ENCODE measurements at regions not wholly inside any gene's neighbourhood (a gene's known extent, or its start where the extent isn't known, plus 50 kb on each side); places are given as distances from the start of the nearest gene placed in this dataset.

DNA sequence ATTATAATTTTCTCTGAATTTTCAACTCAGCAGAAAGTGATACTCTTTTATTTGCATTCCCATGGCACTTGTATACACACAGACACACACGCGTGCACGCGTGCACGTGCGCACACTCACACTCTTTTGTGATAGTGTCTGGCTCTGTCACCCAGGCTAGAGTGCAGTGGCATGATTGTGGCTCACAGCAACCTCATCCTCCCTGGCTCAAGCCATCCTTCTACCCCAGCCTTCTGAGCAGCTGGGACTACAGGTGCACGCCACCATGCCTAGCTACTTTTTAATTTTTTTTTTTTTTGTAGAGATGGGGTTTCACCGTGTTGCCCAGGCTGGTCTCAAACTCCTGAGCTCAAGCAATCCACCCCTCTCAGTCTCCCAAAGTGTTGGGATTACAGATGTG lies 123.2 kb downstream of the MC4R start:
- Histone ChIP-seq H4K20me1 (ENCODE audit: insufficient read depth, low read length) (no peaks in the 10 kb centered on the region), H3K36me3 (ENCODE audit: insufficient read depth, low read length) (no peaks in the 10 kb centered on the region; the same call in 1 of the 2 replicates), H2AFZ (ENCODE audit: low read length) (peak overlapping the region; percentile 19; the same call in 1 of the 2 replicates), H3K27ac (ENCODE audit: low read depth, low read length, poor library complexity, severe bottlenecking) (peak overlapping the region; percentile 94), H3K9me2 (ENCODE audit: insufficient read depth, low read length) (no peaks in the 10 kb centered on the region), H3K9me3 (ENCODE audit: low read length) (no peaks in the 10 kb centered on the region), H3K4me3 (ENCODE audit: low read depth, low read length, poor library complexity, severe bottlenecking) (peak overlapping the region; percentile 19), H3K4me2 (ENCODE audit: low read length) (peak overlapping the region; percentile 75), H3K79me2 (ENCODE audit: insufficient read depth, low read depth, low read length) (no peaks in the 10 kb centered on the region), H3K4me1 (ENCODE audit: insufficient read depth, low read length, poor library complexity, severe bottlenecking) (peaks cover 50% of the 10 kb centered on the region)
- TF ChIP-seq EZH2phosphoT487 (IDR thresholded peaks at IDR 0.05; ENCODE audit: borderline replicate concordance, low read depth, low read length), result no peak
- TF ChIP-seq, protein P1, sequence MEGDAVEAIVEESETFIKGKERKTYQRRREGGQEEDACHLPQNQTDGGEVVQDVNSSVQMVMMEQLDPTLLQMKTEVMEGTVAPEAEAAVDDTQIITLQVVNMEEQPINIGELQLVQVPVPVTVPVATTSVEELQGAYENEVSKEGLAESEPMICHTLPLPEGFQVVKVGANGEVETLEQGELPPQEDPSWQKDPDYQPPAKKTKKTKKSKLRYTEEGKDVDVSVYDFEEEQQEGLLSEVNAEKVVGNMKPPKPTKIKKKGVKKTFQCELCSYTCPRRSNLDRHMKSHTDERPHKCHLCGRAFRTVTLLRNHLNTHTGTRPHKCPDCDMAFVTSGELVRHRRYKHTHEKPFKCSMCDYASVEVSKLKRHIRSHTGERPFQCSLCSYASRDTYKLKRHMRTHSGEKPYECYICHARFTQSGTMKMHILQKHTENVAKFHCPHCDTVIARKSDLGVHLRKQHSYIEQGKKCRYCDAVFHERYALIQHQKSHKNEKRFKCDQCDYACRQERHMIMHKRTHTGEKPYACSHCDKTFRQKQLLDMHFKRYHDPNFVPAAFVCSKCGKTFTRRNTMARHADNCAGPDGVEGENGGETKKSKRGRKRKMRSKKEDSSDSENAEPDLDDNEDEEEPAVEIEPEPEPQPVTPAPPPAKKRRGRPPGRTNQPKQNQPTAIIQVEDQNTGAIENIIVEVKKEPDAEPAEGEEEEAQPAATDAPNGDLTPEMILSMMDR (conservative IDR thresholded peaks at IDR 0.05; ENCODE audit: low read length), result no peak
- CTCF ChIA-PET (ENCODE audit: unreplicated experiment), result no interaction called here
- intact Hi-C loops (cut with micrococcal nuclease; ENCODE audit: unreplicated experiment), result loop anchor here (2.0 to 10.0 kb wide), 3 partner anchors 165 to 395 kb away; no protein-coding TSS in a partner anchor
- peak; percentile 42 for DNase-seq (ENCODE audit: low spot score)
- POLR2A ChIA-PET, result interaction anchor here (1.0 to 1.8 kb wide), 6 partner anchors 11 to 110 kb away, joined by 3 to 5 read pairs (median 4); no protein-coding TSS in a partner anchor
- BruUV-seq (replicated peaks), result no TSS peak

DNA sequence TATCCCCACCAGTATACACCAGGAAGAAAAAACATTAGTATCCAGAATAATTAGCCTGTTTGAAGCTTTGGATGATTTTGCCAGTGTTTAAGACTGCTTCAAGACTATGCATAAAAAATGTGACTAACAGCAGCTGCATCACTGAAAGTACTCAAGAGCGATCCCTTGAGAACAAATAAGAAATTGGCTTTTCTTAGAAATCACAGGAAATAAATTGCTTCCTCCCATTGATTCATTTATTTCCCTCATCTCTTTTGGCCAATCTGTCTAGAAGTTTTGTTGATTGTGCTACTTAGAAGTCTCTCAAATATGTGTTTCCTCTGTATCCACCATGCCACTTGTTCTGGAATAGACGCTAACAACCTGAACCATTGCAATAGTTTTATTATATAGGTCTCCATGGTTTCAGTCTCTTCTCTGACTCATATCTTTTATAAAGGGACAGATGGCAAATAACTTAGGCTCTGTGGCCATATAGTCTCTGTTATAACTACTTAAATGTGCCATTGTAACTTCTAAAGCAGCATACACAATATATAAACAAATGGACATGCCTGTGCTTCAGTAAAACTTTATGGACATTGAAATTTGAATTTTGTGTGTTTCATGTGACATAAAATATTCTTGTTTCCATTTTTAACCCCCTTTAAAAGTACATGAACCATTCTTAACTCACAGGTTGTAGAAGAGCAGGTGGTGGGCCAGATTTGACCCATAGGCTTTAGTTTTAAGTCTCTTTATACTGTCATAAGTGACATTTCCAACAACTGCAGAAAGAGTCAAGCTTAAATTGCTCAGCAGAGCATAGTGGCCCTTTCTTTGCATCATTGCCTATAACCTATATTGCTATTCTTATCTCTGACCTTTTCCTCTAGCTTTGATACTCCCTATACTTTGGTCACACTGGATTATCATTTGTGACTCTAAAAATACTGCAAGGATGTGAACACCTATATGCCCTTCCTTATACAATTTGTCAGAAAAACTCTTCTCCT lies 123.9 kb downstream of the MC4R start:
- peak overlapping the region; percentile 94 for H3K27ac ChIP-seq (ENCODE audit: low read depth, low read length, poor library complexity, severe bottlenecking)
- H3K9me2 ChIP-seq (ENCODE audit: insufficient read depth, low read length), result no peaks in the 10 kb centered on the region
- no peaks in the 10 kb centered on the region for H4K20me1 ChIP-seq (ENCODE audit: insufficient read depth, low read length)
- no peaks in the 10 kb centered on the region; the same call in 1 of the 2 replicates for H3K36me3 ChIP-seq (ENCODE audit: insufficient read depth, low read length)
- DNase-seq (ENCODE audit: low spot score), result peak; percentile 74
- peak overlapping the region; percentile 75 for H3K4me2 ChIP-seq (ENCODE audit: low read length)
- no peaks in the 10 kb centered on the region for H3K79me2 ChIP-seq (ENCODE audit: insufficient read depth, low read depth, low read length)
- CTCF ChIA-PET (ENCODE audit: unreplicated experiment), result no interaction called here
- intact Hi-C loops (cut with micrococcal nuclease; ENCODE audit: unreplicated experiment), result loop anchor here (2.0 to 10.0 kb wide), 3 partner anchors 166 to 394 kb away; no protein-coding TSS in a partner anchor
- peaks cover 50% of the 10 kb centered on the region for H3K4me1 ChIP-seq (ENCODE audit: insufficient read depth, low read length, poor library complexity, severe bottlenecking)
- H3K4me3 ChIP-seq (ENCODE audit: low read depth, low read length, poor library complexity, severe bottlenecking), result peak overlapping the region; percentile 19
- POLR2A ChIA-PET, result interaction anchor here (0.7 to 1.8 kb wide), 4 partner anchors 10 to 164 kb away, joined by 3 to 5 read pairs (median 4); no protein-coding TSS in a partner anchor
- BruUV-seq (replicated peaks), result no TSS peak
- no peaks in the 10 kb centered on the region for H3K9me3 ChIP-seq (ENCODE audit: low read length)
- TF ChIP-seq EZH2phosphoT487 (IDR thresholded peaks at IDR 0.05; ENCODE audit: borderline replicate concordance, low read depth, low read length), result no peak
- TF ChIP-seq, protein P1 (conservative IDR thresholded peaks at IDR 0.05; ENCODE audit: low read length), result no peak
- peak overlapping the region; percentile 79; the same call in 1 of the 2 replicates for H2AFZ ChIP-seq (ENCODE audit: low read length)
